GM12878 (cell line): ENCODE measurements at regions not wholly inside any gene's neighbourhood (a gene's known extent, or its start where the extent isn't known, plus 50 kb on each side); places are given as distances from the start of the nearest gene placed in this dataset.

ENCODE experiments used
- ATAC-seq: fragments of 200-7000 bp; cut with Tn5 transposase; 3 replicates; pipeline ENCODE4 v1.9.1; 2020; ENCODE audit warnings: mild to moderate bottlenecking, moderate library complexity
- BruUV-seq: library from RNA; stranded (reverse); fragments of 400-500 nt; replicated peaks from 2 replicates; lab custom pipeline; 2021; lab: Mats Ljungman, UMichigan
- CTCF ChIA-PET: fragments of 300-600 bp; sonication (Branson Sonifier 250); formaldehyde crosslinking; extraction: SDS; loops from one replicate; lab custom pipeline; 2021; ENCODE audit warnings: inconsistent platforms; lab: Yijun Ruan, JAX
- POLR2A ChIA-PET: fragments of 350-600 bp; formaldehyde crosslinking; extraction: SDS; loops from one replicate; lab custom pipeline; 2021; ENCODE audit warnings: inconsistent platforms; lab: Charles Lee
- RAD21 ChIA-PET: fragments of 300-600 bp; sonication (Branson Sonifier 250); formaldehyde crosslinking; loops from one replicate; lab custom pipeline; 2023; ENCODE audit warnings: antibody characterized with exemption; ENCODE audit not compliant: unreplicated experiment; lab: Charles Lee
- SMC1A ChIA-PET: fragments of 300-600 bp; sonication (Branson Sonifier 250); formaldehyde crosslinking; loops from one replicate; lab custom pipeline; 2023; ENCODE audit not compliant: unreplicated experiment, uncharacterized antibody; lab: Charles Lee
- DNase-seq: peaks from one replicate; pipeline ENCODE4 v3.0.0-alpha.2; 2011; ENCODE audit warnings: low read depth, low spot score
- FAIRE-seq: peaks from 3 replicates; lab custom pipeline; 2011; peaks lifted over from hg19 to GRCh38; lab: Jason Lieb, UNC
- H2AFZ ChIP-seq: 2 replicates; pipeline ENCODE4 v1.6.0; 2011; ENCODE audit warnings: low read depth, low read length, control low read depth; ENCODE audit not compliant: control insufficient read depth
- H3K27ac ChIP-seq: 2 replicates; pipeline ENCODE4 v1.5.1; 2011; ENCODE audit warnings: control low read depth; ENCODE audit not compliant: control insufficient read depth, insufficient read depth
- H3K27me3 ChIP-seq, 2 experiments: replicated peaks in 1 of 2; 2 replicates each; pipeline versions ENCODE4 v1.6.0 to v1.6.1; 2011; ENCODE audit warnings: low read length in 1 of 2; ENCODE audit not compliant: control insufficient read depth in 2 of 2, insufficient read depth in 2 of 2
- H3K36me3 ChIP-seq, 2 experiments: 2 replicates each; pipeline ENCODE4 v1.5.1; 2011; ENCODE audit warnings: low read length in 1 of 2; ENCODE audit not compliant: control insufficient read depth in 2 of 2, insufficient read depth in 2 of 2
- H3K4me1 ChIP-seq: 2 replicates; pipeline ENCODE4 v1.6.1; 2011; ENCODE audit warnings: mild to moderate bottlenecking, low read length, moderate library complexity, mixed read lengths; ENCODE audit not compliant: control insufficient read depth, insufficient read depth
- H3K4me2 ChIP-seq: 2 replicates; pipeline ENCODE4 v1.6.0; 2011; ENCODE audit warnings: control low read depth; ENCODE audit not compliant: control insufficient read depth, insufficient read depth
- H3K4me3 ChIP-seq: fragments of 200-600 bp; sonication (generic); 2 replicates; pipeline ENCODE4 v1.5.1; 2016
- H3K79me2 ChIP-seq: 2 replicates; pipeline ENCODE4 v1.6.0; 2011; ENCODE audit warnings: low read length; ENCODE audit not compliant: control insufficient read depth, insufficient read depth
- H3K9ac ChIP-seq: 2 replicates; pipeline ENCODE4 v1.8.0; 2011; ENCODE audit warnings: low read length, control low read depth, mixed read lengths; ENCODE audit not compliant: control insufficient read depth, insufficient read depth
- H3K9me3 ChIP-seq: replicated peaks from 3 replicates; pipeline ENCODE4 v1.5.1; 2011; ENCODE audit warnings: mild to moderate bottlenecking, low read length; ENCODE audit not compliant: control insufficient read depth, insufficient read depth
- H4K20me1 ChIP-seq: 2 replicates; pipeline ENCODE4 v1.6.0; 2011; ENCODE audit not compliant: control insufficient read depth, insufficient read depth
- BCL11A ChIP-seq: IDR thresholded peaks from 2 replicates; pipeline ENCODE4 v1.6.1; 2011; ENCODE audit warnings: low read depth, low read length
- BRCA1 ChIP-seq: IDR thresholded peaks from 2 replicates; pipeline ENCODE4 v1.6.1; 2011; ENCODE audit warnings: low read depth, low read length, improper control_type of control experiment
- CBFB ChIP-seq: IDR thresholded peaks from 2 replicates; pipeline ENCODE4 v1.6.1; 2016; ENCODE audit warnings: antibody characterized with exemption, low read depth
- EP300 ChIP-seq, 2 experiments: fragments of 150-350 bp in 1 of 2; IDR thresholded peaks; 2 replicates each; pipeline ENCODE4 v1.6.1; 2011 to 2012; ENCODE audit warnings: low read depth in 2 of 2, low read length in 2 of 2, borderline replicate concordance in 1 of 2, improper control_type of control experiment in 1 of 2, inconsistent platforms in 1 of 2; ENCODE audit not compliant: control insufficient read depth in 1 of 2
- KAT2A ChIP-seq: conservative IDR thresholded peaks from 2 replicates; pipeline ENCODE4 v1.6.1; 2011; ENCODE audit warnings: low read depth, low read length; ENCODE audit not compliant: control insufficient read depth
- MTA2 ChIP-seq: fragments of 450-650 bp; IDR thresholded peaks from 2 replicates; pipeline ENCODE4 v1.6.1; 2016; ENCODE audit warnings: low read depth, mild to moderate bottlenecking, moderate library complexity
- PRDM15 ChIP-seq: fragments of 450-650 bp; formaldehyde crosslinking; IDR thresholded peaks from 2 replicates; pipeline ENCODE4 v1.4.0; 2020; ENCODE audit warnings: mild to moderate bottlenecking, moderate library complexity
- TCF7 ChIP-seq: IDR thresholded peaks from 2 replicates; pipeline ENCODE4 v1.6.1; 2014; ENCODE audit warnings: antibody characterized with exemption, borderline replicate concordance
- ZBTB33 ChIP-seq: fragments of 450-650 bp; IDR thresholded peaks from 2 replicates; pipeline ENCODE4 v1.6.1; 2017; ENCODE audit warnings: mild to moderate bottlenecking
- ZNF274 ChIP-seq: IDR thresholded peaks from one replicate; pipeline ENCODE4 v1.8.0; 2011; ENCODE audit not compliant: insufficient read length, insufficient read depth
- ZNF687 ChIP-seq: fragments of 450-650 bp; IDR thresholded peaks from 2 replicates; pipeline ENCODE4 v1.6.1; 2017; ENCODE audit warnings: mild to moderate bottlenecking, moderate library complexity
- WGBS: methylation state at CpG from one replicate; pipeline ENCODE4 v1.1.6; 2016; ENCODE audit warnings: low lambda C conversion rate; ENCODE audit not compliant: insufficient replicate concordance, insufficient coverage; ENCODE audit errors: missing lambda C conversion rate; 5-methylcytosine and 5-hydroxymethylcytosine counted together
- in situ Hi-C: fragments of 300-500 bp; cut with MboI; formaldehyde crosslinking; loops from 9 replicates; pipeline ENCODE4 v1.14.3; 2018; ENCODE audit warnings: mixed read lengths
- intact Hi-C: fragments of 100-400 bp; cut with micrococcal nuclease; formaldehyde crosslinking; loops from one replicate; pipeline ENCODE4 v1.14.2; 2022; ENCODE audit not compliant: unreplicated experiment

- DNase-seq, result no peak
- no TSS peak for BruUV-seq
- TF ChIP-seq PRDM15 (CRISPR knock-in tag), result no peak
- TF ChIP-seq ZNF274, result no peak
- TF ChIP-seq TCF7, result no peak
- no peak for TF ChIP-seq CBFB
- no peak for TF ChIP-seq BRCA1
- no peak for TF ChIP-seq MTA2
- no peak for TF ChIP-seq BCL11A
- no peak for TF ChIP-seq ZBTB33
- TF ChIP-seq ZNF687, result no peak
- no peak for TF ChIP-seq KAT2A
- no peak for TF ChIP-seq EP300 (IDR thresholded peaks at IDR 0.05; ENCODE audit: borderline replicate concordance in 1 of 2, control insufficient read depth in 1 of 2, low read depth in 2 of 2, low read length in 2 of 2)
- TF ChIP-seq, all 136 proteins: peak for 0
- no peak overlapping the region for H3K9ac ChIP-seq
- H3K27me3 ChIP-seq, result no peaks in the 10 kb centered on the region
- no peaks in the 10 kb centered on the region for H3K36me3 ChIP-seq
- WGBS, result 62% methylated on average over 3 of the region's 3 CpGs
- in situ Hi-C loops (no loop called here), intact Hi-C loops (no loop called here)
- H2AFZ ChIP-seq, result no peak overlapping the region
- no peaks in the 10 kb centered on the region for H3K79me2 ChIP-seq
- ATAC-seq, result no peak
- H3K4me1 ChIP-seq, result no peaks in the 10 kb centered on the region
- CTCF ChIA-PET, result no interaction called here
- POLR2A ChIA-PET, result no interaction called here
- H3K27ac ChIP-seq, result no peak overlapping the region
- SMC1A ChIA-PET, result no interaction called here
- RAD21 ChIA-PET, result no interaction called here
- no peaks in the 10 kb centered on the region for H4K20me1 ChIP-seq
- no peak overlapping the region for H3K4me2 ChIP-seq
- FAIRE-seq, result no peak
- H3K9me3 ChIP-seq, result no peaks in the 10 kb centered on the region
- H3K4me3 ChIP-seq, result no peak overlapping the region
These were observed 327.1 kb downstream of the ZNF621 start for GRCh38 chr3:40851836-40852235.
